Fibroblast of villous mesenchyme (primary cell): ENCODE measurements at regions not wholly inside any gene's neighbourhood (a gene's known extent, or its start where the extent isn't known, plus 50 kb on each side); places are given as distances from the start of the nearest gene placed in this dataset. TPM values are rescaled to one million over a fixed set of nuclear protein-coding genes. Genes with fewer than 3 reads are reported as not detected.

Experiments used
- small RNA-seq: library from RNA; depleted of rRNA; stranded (forward); fragments of <200 nt; gene quantifications from one replicate; pipeline ENCODE3, GENCODE V24; 2012

Small RNAs in the stretch of these regions (small RNA-seq; reads per million reads assigned to genes)
- gene HMGN2P13: not detected
